ENCODE measurements at regions not wholly inside any gene's neighbourhood (a gene's known extent, or its start where the extent isn't known, plus 50 kb on each side); places are given as distances from the start of the nearest gene placed in this dataset.

- Histone ChIP-seq H2BK120ac (ENCODE audit: low read depth, low read length, poor library complexity, severe bottlenecking) (no peak overlapping the region), H3K4ac (ENCODE audit: low read depth, low read length) (no peak overlapping the region), H3K79me1 (ENCODE audit: insufficient read depth, low read depth, low read length, poor library complexity, severe bottlenecking) (no peaks in the 10 kb centered on the region), H3K27me3 (ENCODE audit: insufficient read depth, low read length) (no peaks in the 10 kb centered on the region), H3K4me1 (ENCODE audit: insufficient read depth, low read length) (no peaks in the 10 kb centered on the region; the same call in 1 of the 2 replicates), H3K79me2 (ENCODE audit: insufficient read depth, low read length) (no peaks in the 10 kb centered on the region), H4K5ac (ENCODE audit: insufficient read length, low read depth, low read length) (no peak overlapping the region), H3K23ac (ENCODE audit: insufficient read length, low read depth, low read length) (no peak overlapping the region), H3K9ac (ENCODE audit: extremely low read depth, insufficient read length, low read length) (no peak overlapping the region), H2BK5ac (ENCODE audit: insufficient read length, low read length) (no peak overlapping the region), H2AK5ac (ENCODE audit: insufficient read length, low read length) (no peak overlapping the region), H2AFZ (ENCODE audit: low read length) (no peak overlapping the region), H4K8ac (replicated peaks; ENCODE audit: insufficient read length, low read depth, low read length) (no peak overlapping the region), H3K18ac (ENCODE audit: insufficient read length, low read depth, low read length) (no peak overlapping the region), H4K91ac (ENCODE audit: insufficient read length, low read depth, low read length) (no peak overlapping the region), H3K56ac (ENCODE audit: insufficient read length, low read depth, low read length) (no peak overlapping the region), H3K4me2 (ENCODE audit: insufficient read depth, insufficient read length, low read length) (no peak overlapping the region), H3K14ac (ENCODE audit: insufficient read depth, low read length) (no peak overlapping the region), H3T11ph (ENCODE audit: low read length) (no peak overlapping the region), H2BK12ac (ENCODE audit: insufficient read length, low read depth, low read length) (no peak overlapping the region), H2BK15ac (ENCODE audit: low read depth, low read length) (no peak overlapping the region), H3K27ac (ENCODE audit: insufficient read length, low read depth, low read length) (no peak overlapping the region), H4K20me1 (ENCODE audit: control insufficient read depth, insufficient read depth, insufficient read length) (no peaks in the 10 kb centered on the region), H2BK20ac (ENCODE audit: low read depth, low read length, poor library complexity, severe bottlenecking) (no peak overlapping the region), H3K9me3 (ENCODE audit: control insufficient read depth, low read depth, low read length) (no peaks in the 10 kb centered on the region), H3K23me2 (ENCODE audit: insufficient read length, low read depth, low read length, poor library complexity, severe bottlenecking) (no peaks in the 10 kb centered on the region)
- Mint-ChIP-seq H3K9me3 (peaks cover 0 to 3% of the 10 kb centered on the region in 2 experiments; a peak in 1 of 5 replicates), H3K4me3 (no peak overlapping the region), H3K36me3 (ENCODE audit: insufficient read depth in 1 of 3, low read depth in 3 of 3) (no peaks in the 10 kb centered on the region), H3K4me1 (peaks cover 0 to 3% of the 10 kb centered on the region in 2 experiments; a peak in 2 of 4 replicates), H3K27ac (no peak overlapping the region), H3K27me3 (ENCODE audit: low read depth) (no peaks in the 10 kb centered on the region; the same call in 1 of the 2 replicates)
- WGBS (ENCODE audit: extremely low coverage, insufficient read length, low lambda C conversion rate), result no CpG with 5 or more reads among the region's 4 CpGs
- DNase-seq, result no peak
- no peak for TF ChIP-seq CTCF (conservative IDR thresholded peaks at IDR 0.05)
Observed at GRCh38 chr2:147711031-147711430, 133.8 kb upstream of the ACVR2A start.
